ENCODE measurements at regions not wholly inside any gene's neighbourhood (a gene's known extent, or its start where the extent isn't known, plus 50 kb on each side); places are given as distances from the start of the nearest gene placed in this dataset.
"Not testable (repeated sequence)": the region's sequence is repeated elsewhere in the genome, so short reads cannot be mapped to it uniquely, and the experiment has no call there.

GRCh38 chr20:11992426-11992825, 74.7 kb downstream of the BTBD3 start:
- H3K9me3 Mint-ChIP-seq: no peaks in the 10 kb centered on the region
- TF ChIP-seq, protein P1, sequence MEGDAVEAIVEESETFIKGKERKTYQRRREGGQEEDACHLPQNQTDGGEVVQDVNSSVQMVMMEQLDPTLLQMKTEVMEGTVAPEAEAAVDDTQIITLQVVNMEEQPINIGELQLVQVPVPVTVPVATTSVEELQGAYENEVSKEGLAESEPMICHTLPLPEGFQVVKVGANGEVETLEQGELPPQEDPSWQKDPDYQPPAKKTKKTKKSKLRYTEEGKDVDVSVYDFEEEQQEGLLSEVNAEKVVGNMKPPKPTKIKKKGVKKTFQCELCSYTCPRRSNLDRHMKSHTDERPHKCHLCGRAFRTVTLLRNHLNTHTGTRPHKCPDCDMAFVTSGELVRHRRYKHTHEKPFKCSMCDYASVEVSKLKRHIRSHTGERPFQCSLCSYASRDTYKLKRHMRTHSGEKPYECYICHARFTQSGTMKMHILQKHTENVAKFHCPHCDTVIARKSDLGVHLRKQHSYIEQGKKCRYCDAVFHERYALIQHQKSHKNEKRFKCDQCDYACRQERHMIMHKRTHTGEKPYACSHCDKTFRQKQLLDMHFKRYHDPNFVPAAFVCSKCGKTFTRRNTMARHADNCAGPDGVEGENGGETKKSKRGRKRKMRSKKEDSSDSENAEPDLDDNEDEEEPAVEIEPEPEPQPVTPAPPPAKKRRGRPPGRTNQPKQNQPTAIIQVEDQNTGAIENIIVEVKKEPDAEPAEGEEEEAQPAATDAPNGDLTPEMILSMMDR (IDR thresholded peaks at IDR 0.05; ENCODE audit: unreplicated experiment in 3 of 3): no peak
- H3K4me3 Mint-ChIP-seq: no peak overlapping the region
- no peak overlapping the region for H3K27ac Mint-ChIP-seq
- peaks cover 12% of the 10 kb centered on the region for H3K4me1 Mint-ChIP-seq
- H3K36me3 Mint-ChIP-seq (ENCODE audit: low read depth): no peaks in the 10 kb centered on the region
- H3K27me3 Mint-ChIP-seq (ENCODE audit: low read depth): peaks cover 2% of the 10 kb centered on the region

GRCh38 chr20:11993886-11994461, 76.3 kb downstream of the BTBD3 start:
- no peaks in the 10 kb centered on the region for H3K27me3 Mint-ChIP-seq (ENCODE audit: low read depth)
- H3K36me3 Mint-ChIP-seq (ENCODE audit: low read depth): no peaks in the 10 kb centered on the region
- H3K27ac Mint-ChIP-seq: peak overlapping the region in 2 of 3 experiments; percentile 4 to 11
- TF ChIP-seq, protein P1 (IDR thresholded peaks at IDR 0.05; ENCODE audit: unreplicated experiment in 3 of 3): no peak
- no peak overlapping the region for H3K4me3 Mint-ChIP-seq
- H3K4me1 Mint-ChIP-seq: peaks cover under 1% of the 10 kb centered on the region
- H3K9me3 Mint-ChIP-seq: no peaks in the 10 kb centered on the region

DNA sequence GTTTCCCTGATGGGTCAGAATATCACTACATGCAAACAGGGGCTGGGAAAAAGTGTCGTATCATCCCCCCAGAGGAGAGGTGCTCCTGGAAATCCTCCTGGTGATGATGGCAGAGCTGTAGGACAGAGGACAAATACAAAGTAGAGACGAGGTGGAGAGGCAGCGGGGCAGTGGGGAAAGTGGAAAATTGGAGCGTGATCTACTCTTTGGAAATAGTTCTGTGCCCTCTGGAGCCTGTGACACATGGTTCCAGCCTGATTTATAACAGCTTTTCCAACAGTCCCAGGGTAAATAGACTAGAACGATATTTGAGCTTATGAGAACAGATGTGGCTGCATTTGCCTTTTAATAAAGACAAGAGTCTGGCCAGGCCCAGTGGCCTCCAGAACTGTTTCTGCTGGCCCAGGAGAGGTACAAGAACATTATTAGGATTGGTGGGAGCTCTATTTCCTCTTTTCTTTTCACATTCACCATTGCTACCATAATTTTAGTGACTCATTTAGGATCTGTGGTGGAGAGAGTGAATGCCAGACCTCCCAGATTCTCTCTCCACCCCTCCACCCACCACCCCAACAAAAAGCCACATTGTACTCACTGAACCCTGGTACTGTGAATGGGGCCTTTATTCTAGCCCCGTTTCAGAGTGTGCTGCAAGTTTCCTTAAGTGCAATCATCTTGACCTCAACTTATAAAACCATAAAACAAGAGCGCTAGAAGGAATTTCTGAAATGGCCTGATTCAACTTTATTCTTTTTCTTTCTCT, 78.3 kb downstream of the BTBD3 start:
- TF ChIP-seq, protein P1 (IDR thresholded peaks at IDR 0.05; ENCODE audit: unreplicated experiment in 3 of 3): no peak
- no peaks in the 10 kb centered on the region for H3K4me1 Mint-ChIP-seq
- no peaks in the 10 kb centered on the region for H3K36me3 Mint-ChIP-seq (ENCODE audit: low read depth)
- H3K27me3 Mint-ChIP-seq (ENCODE audit: low read depth): no peaks in the 10 kb centered on the region
- H3K9me3 Mint-ChIP-seq: no peaks in the 10 kb centered on the region
- no peak overlapping the region for H3K4me3 Mint-ChIP-seq
- peak overlapping the region in 1 of 3 experiments; percentile 0 for H3K27ac Mint-ChIP-seq

DNA sequence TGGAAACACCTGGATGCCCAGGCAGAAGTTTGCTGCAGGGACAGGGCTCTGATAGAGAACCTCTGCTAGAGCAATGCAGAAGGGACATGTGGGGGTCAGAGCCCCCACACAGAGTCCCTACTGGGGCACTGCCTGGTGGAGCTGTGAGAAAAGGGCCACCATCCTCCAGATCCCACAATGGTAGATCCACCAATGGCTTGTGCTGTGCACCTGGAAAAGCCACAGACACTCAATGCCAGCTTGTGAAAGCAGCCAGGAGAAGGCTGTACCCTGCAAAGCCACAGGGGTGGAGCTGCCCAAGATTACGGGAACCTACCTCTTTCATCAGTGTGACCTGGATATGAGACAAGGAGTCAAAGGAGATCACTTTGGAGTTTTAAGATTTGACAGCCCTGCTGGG, 87.1 kb downstream of the BTBD3 start:
- not testable (repeated sequence) for H3K27ac Mint-ChIP-seq; H3K27me3 Mint-ChIP-seq (ENCODE audit: low read depth); H3K9me3 Mint-ChIP-seq; H3K4me3 Mint-ChIP-seq; H3K36me3 Mint-ChIP-seq (ENCODE audit: low read depth); H3K4me1 Mint-ChIP-seq

DNA sequence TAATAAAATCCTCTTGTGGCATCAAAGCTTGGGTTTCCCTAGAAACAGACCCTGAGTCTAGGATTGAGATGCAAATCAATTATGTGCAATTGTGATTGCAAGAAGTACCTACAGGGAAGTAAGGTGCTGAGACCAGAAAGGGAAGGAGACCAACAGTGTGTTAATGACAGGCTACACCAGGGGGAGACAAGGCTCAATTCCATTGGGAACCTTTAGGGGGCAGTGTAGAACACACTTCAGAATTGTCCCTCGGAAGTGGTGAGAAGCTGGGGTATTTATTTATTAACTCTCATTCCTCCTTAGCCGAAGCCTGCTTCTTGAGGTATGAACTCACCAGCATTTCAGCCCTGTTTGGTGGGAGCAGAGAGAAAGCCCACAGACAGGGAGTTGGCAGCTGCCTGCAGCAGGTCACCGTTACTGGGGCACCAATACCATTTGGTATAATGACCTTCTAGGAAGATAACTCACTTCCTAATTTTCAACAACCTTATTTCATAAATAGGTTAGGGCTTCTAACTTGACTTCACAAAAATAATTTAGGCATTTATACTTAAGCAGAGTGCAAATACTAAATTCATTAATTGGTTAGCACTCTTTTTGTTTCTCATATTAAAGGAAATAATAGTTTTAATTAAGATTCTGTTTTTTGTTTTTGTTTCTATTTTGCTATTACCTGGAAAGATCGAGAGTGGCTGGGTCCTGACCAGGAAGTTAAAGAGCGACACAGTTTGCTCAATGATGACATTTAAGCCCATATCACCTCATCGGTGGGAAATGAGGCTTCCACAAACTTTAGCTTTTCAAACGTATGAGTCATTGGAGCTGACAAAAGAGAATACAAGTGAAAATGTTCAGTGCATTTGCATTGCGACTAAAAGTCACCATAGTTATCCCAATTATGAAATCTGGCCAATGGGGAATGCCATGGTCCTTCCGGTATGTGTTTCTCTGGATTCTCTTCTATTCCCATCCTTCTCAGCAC, 94.8 kb downstream of the BTBD3 start:
- no peaks in the 10 kb centered on the region for H3K9me3 Mint-ChIP-seq
- TF ChIP-seq, protein P1 (IDR thresholded peaks at IDR 0.05; ENCODE audit: unreplicated experiment in 3 of 3): peak; percentile 25 to 61 (median 26)
- no peaks in the 10 kb centered on the region for H3K36me3 Mint-ChIP-seq (ENCODE audit: low read depth)
- no peak overlapping the region for H3K4me3 Mint-ChIP-seq
- no peak overlapping the region for H3K27ac Mint-ChIP-seq
- H3K4me1 Mint-ChIP-seq: no peaks in the 10 kb centered on the region
- H3K27me3 Mint-ChIP-seq (ENCODE audit: low read depth): no peaks in the 10 kb centered on the region

DNA sequence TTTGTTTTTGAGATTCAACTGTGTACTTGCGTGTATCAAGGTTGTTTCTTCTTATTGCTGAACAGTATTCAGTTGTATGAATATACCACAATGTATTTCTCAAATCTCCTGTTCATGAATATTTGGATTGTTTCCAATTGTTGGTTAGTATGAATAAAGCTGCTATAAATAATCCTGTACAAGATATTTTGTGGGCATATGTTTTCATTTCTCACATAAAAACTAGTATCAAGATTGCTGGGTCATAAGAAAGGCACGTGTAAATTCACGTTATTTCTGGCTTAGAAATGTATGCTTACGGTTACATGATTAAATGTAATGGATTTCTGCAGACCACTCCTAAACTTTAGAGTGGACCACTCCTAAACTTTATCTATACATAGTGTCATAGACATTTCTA, 96.6 kb downstream of the BTBD3 start:
- no peaks in the 10 kb centered on the region for H3K4me1 Mint-ChIP-seq
- no peak overlapping the region for H3K4me3 Mint-ChIP-seq
- H3K9me3 Mint-ChIP-seq: no peaks in the 10 kb centered on the region

More for the DNA sequence above, 96.6 kb downstream of the BTBD3 start:
- Mint-ChIP-seq H3K27ac (no peak overlapping the region), H3K36me3 (ENCODE audit: low read depth) (no peaks in the 10 kb centered on the region), H3K27me3 (ENCODE audit: low read depth) (no peaks in the 10 kb centered on the region)
- TF ChIP-seq, protein P1 (IDR thresholded peaks at IDR 0.05; ENCODE audit: unreplicated experiment in 3 of 3): no peak

Data from nephron (organoid).